GM18499 (cell line): ENCODE measurements at regions not wholly inside any gene's neighbourhood (a gene's known extent, or its start where the extent isn't known, plus 50 kb on each side); places are given as distances from the start of the nearest gene placed in this dataset.
"Not testable (repeated sequence)": the region's sequence is repeated elsewhere in the genome, so short reads cannot be mapped to it uniquely, and the experiment has no call there.

Source experiments
- ATAC-seq: cut with Tn5 transposase; IDR thresholded peaks from one replicate; pipeline ENCODE4 v1.9.1; 2021; ENCODE audit warnings: moderate number of reproducible peaks; ENCODE audit not compliant: insufficient read depth, unreplicated experiment

GRCh38 chr18:70390371-70391090 is 101.7 kb downstream of the SOCS6 start:
- no peak for ATAC-seq

- not testable (repeated sequence) for ATAC-seq
Observed at GRCh38 chr18:70389036-70389435, 100.2 kb downstream of the SOCS6 start.

DNA sequence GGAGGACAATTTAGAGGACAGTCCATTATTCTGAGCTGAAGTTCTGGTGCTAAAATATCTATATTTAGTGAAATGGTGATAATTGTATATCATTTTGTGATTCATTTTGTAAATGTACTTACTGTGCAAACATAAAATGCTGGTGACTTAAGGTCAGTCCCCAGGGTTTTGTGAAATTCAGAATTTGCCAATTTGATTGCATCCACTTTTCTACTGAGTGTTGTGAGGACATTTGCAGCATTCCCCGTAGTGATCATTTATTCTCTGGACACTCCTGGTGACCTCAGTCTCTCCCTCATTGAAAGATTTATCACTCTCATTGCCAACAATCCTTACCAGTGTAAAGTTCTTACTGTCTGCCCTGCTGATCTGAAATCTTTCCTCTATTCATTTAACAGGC is 98.2 kb downstream of the SOCS6 start:
- no peak for ATAC-seq

DNA sequence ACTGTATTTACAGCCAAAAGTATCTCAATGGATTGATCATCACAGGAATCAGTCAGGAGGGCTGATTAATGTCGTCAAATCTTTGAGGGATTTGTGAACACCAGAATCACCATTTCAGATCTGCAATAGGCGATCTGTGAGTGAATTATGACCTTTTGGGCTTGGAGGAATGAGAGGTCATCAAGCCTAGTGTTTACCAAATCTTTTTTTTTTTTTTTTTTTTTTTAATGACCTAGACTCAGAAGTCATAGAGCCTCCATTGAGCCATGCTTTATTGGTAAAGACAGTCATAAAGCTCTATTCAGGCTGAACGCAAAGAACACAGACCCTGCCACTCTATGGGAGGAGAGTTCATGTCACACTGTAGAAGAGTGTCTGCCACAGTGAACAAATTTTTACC is 97.7 kb downstream of the SOCS6 start:
- no peak for ATAC-seq

DNA sequence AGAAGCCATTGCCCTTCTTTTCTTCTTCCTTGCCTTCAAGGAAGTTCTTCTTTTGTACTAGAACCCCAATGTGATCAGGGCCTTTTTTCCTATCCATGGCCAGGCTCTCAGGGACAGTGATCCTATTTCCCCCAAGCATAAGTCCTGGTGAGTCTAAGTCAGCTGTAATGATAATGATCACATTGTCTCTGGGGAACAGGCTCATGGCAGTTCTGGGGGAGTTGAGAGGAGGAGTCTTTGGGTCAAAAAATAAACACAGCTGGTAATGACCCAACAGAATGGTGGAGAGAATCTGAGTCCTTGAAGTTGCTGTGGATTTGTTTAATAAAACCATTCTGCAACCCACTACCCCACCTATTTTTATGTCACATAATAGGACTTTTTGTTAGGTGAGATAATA is 96.6 kb downstream of the SOCS6 start:
- no peak for ATAC-seq

- ATAC-seq: no peak
Observed at GRCh38 chr18:70384181-70384790, 95.4 kb downstream of the SOCS6 start.

GRCh38 chr18:70382992-70383717 is 94.3 kb downstream of the SOCS6 start:
- ATAC-seq: no peak

DNA sequence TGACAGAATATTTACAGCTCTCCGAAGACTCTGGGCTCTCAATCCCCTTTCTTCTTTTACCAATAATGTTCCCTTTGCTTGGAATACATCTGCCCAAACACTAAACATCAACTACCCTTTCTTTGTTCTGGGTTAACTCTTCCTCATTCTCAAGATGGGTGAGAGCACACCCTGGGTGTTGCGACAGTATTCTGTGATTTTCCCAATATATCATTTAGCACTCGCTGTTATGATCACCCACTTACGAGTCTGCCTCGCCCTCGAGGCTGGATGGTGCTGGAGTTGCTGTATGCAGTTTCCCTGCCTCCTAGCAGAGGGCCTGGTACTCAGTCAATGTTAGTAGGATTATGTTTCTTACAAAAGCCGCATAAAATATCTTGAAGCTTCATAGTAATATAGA is 93.2 kb downstream of the SOCS6 start:
- ATAC-seq: no peak

- no peak for ATAC-seq
Observed at GRCh38 chr18:70380915-70381896, 92.4 kb downstream of the SOCS6 start.
